HG03095 (cell line): ENCODE measurements at regions not wholly inside any gene's neighbourhood (a gene's known extent, or its start where the extent isn't known, plus 50 kb on each side); places are given as distances from the start of the nearest gene placed in this dataset.
"Not testable (repeated sequence)": the region's sequence is repeated elsewhere in the genome, so short reads cannot be mapped to it uniquely, and the experiment has no call there.

Source experiments
- ATAC-seq: cut with Tn5 transposase; IDR thresholded peaks from one replicate; pipeline ENCODE4 v1.9.1; 2021; ENCODE audit warnings: moderate library complexity; ENCODE audit not compliant: unreplicated experiment

GRCh38 chr10:26355241-26355640, 82.9 kb upstream of the APBB1IP start:
- ATAC-seq: no peak

DNA sequence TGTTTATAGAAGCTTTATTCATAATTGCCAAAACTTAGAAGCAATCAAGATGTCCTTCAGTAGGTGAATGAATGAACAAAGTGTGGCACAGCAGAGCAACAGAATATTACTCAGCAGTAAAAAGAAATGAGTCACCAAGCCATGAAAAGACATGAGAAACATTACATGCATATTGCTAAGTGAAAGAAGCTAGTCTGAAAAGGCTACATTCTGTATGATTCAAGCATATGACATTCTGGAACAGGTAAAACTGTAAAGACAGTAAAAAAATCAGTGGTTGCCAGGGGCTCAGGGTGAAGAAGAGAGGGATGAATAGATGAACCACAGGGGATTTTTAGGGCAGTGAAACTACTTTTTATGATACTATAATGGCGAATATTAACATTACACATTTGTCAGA, 80.9 kb upstream of the APBB1IP start:
- ATAC-seq: no peak

DNA sequence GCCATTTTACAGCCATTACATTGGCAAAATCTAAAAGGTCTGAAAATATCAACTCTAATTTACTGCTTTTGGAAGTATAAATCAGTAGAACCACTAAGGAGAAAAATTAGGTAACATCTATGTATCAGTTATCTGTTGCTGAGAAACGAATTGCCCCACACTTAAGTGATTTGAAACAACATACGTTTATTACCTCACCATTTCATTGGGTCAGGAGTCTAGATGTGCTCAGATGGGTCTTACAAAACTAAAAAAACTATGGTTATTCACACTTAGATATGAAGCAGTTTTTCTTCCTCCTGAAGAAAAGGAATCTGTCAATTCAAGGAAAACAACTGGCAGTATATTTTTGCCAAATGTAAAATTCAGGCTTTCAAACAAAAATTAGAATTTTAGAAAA, 80.1 kb upstream of the APBB1IP start:
- no peak for ATAC-seq

DNA sequence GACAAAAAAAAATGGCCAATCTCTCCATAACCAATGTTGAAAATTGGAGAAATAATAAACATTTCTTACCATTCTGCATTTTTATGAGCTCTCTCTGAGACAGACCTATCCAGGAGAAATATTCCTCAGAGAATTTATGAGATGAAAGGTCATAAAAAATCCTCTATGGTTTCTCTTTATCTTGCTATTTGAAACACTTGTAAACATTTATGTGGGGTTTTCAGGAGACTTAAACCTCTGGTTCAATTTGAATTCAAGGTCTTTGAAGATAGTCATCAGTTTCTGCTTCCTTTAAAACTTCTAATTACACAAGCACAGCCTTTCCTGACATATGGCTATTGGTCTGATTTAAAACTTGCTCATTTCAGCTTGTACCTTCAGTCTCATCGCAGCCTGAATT, 78.5 kb upstream of the APBB1IP start:
- ATAC-seq: no peak

DNA sequence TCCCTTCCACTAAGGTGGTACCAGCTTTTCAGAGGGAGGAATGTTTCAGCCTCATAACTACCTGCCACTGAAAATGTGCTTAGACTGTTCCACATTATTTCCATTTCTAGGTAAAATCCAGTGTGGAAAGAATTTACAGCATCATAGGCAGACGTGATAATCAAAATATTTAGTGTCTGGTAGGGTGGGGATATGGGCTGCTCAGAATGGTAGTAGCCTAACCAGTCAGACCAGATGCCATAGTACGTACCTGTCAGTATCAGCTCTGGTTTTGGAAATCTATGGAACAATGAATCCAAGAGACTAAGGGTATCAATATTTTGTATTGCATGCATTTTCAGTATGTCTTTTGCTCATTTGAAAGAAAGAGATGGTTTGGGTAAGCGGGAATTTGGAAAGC, 76.8 kb upstream of the APBB1IP start:
- no peak for ATAC-seq

DNA sequence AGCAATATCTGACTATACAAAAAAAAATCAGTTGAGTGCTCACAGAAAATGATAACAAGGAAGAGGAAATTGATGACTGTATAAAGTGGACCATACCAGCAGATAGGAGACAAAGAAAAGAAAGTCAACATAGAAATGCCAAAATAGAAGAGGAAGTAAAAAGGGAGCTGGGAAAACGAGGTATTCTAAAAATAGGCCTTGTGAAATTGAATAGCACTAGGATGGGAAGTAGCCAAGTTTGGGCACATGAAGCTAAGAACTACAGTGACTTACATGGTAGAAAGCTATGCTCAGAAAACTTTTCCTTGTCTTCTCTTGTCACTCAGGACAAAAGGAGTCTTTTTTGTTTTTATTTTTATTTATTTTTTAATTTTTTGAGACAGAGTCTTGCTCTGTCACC, 76.2 kb upstream of the APBB1IP start:
- ATAC-seq: no peak

DNA sequence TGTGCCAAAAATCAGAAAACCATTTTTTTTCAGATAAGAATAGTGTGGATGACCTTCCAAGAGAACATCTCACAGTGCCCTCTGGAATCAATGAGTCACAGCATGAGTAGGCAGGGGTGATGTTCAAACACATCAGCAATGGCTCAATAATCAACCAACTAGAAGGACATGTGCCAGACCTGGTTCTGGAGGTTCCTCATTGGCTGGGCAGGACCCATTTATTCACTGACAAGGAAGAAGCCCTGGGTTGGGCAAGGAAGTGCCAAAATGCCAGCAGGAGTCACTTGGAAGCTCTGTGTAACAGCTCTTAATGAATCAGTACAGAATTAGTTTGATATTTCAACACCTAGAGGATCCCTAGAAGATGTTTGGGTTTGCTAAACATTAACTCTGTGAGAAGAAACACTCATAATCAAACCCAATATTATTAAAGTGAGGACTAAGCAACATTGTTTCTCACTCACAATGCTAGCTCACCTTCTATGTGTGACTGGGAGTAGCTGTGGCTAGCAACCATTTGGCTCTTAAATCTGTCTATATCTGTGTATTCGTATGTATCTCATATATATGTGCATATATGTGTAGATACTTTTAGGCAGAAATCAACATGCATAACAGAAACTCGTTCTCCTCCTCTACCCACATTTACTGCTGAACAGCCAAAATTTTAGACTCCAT, 72.3 kb upstream of the APBB1IP start:
- ATAC-seq: no peak

DNA sequence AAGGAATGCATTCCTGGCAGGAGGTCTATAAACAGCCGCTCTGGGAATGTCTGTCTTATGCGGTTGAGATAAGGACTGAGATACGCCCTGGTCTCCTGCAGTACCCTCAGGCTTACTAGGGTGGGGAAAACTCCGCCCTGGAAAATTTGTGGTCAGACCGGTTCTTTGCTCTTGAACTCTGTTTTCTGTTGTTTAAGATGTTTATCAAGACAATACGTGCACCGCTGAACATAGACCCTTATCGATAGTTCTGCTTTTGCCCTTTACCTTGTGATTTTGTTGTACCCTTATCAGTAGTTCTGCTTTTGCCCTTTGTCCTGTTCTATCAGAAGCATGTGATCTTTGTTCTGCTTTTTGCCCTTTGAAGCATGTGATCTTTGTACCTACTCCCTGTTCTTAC, 71.1 kb upstream of the APBB1IP start:
- not testable (repeated sequence) for ATAC-seq

DNA sequence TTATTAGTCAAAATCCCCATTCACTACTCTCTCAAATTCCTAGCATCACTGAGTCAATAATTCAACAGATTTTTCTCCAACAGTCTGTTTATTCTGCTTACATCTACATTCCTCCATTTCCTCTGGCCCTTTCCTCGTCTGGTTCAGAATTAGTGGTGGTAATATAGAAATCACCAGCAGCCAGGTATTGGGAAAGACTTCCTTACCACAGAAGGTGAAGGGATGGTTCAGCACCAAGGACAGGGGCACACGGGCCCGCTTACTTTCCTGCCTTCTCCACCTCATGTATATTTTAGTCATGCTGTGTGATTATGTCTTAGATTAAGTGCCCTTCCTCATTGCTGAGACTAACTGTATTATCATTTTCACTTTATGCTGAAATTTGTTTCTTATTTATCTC, 70.4 kb upstream of the APBB1IP start:
- no peak for ATAC-seq

GRCh38 chr10:26368463-26368862, 69.7 kb upstream of the APBB1IP start:
- ATAC-seq: peak; percentile 41

DNA sequence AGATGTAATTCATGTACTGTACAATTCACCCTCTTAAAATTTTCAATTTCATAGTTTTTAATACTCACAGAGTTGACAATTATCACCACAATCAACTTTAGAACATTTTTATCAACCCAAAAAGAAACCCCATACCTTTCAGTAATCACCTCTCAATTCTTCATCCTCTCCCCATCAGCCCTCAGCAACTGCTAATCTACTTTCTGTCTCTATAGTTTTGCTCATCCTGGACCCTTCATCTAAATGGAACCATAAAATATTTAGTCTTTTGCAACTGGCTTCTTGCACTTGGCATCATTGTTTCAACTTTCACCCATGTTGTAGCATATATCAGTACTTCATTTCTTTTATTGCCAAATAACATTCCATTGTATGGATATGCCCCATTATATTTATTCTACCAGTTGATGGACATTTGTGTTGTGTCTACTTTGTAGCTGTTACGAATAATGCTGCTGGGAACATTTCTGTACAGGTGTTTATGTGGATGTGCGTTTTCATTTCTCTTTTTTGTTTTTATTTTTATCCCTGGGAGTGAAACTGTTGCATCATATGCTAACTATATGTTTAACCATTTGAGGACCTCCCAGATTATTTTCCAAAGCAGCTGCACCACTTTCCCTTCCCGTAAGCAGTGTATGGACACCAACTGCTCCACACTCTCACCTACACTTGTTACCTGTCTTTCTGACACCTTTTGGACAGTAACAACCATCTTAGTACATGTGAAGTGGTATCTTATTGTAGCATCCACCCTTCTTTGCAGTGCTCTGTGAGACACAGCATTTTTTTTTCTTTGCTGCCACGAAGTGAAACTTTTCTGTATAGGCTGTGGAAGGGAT, 65.4 kb upstream of the APBB1IP start:
- peak; percentile 69 for ATAC-seq

DNA sequence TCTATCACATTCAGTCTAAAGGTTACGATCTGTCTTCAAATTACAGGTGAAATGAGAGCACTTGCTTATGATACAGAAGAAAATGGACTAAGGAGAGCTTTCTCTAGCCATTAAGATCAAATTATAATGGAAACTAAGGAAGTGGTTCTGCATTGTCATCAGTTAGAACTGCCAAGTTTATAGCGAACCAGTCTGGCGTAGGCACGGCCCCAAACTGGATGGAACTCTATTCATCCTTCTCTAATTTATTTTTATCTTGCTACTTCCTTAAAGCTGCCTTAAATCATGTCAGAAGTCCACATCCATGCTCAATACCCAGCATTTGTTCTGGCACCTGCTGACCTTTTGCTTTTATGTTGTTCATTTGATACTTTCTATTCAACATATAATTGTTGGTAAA, 63.7 kb upstream of the APBB1IP start:
- ATAC-seq: no peak

DNA sequence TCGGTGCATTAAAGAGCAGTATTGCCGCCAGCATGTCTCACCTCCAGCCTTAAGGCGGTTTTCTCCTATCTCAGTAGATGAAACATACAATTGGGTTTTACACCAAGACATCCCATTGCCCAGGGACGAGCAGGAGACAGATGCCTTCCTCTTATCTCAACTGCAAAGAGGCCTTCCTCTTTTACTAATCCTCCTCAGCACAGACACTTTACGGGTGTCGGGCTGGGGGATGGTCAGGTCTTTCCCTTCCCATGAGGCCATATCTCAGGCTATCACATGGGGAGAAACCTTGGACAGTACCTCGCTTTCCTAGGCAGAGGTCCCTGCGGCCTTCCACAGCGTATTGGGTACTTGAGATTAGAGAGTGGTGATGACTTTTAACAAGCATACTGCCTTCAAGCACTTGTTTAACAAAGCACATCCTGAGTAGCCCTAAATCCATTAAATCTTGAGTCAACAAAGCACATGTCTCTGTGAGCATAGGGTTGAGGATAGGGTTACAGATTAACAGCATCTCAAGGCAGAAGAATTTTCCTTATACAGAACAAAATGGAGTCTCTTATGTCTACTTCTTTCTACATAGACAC, 60.8 kb upstream of the APBB1IP start:
- ATAC-seq: not testable (repeated sequence)

DNA sequence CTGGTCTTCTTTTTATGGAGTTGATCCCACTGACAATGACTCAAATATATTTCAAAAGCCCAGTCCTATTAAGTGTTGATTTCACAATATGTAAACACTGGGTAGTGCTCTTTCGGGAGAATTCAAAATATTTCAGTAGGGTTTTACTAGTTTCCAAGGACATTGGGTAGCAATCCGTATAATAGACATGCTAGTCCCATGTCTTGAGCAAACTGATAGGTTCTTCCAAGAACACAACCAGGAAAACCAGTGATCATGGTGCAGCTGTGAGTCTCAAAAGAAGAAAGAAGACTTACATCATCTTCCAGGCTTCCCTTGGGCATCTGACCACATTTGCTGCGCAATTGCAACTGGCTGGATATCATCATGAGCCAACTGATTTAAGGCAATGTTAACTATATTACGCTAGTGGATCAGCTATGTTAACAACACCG, 59.3 kb upstream of the APBB1IP start:
- no peak for ATAC-seq

DNA sequence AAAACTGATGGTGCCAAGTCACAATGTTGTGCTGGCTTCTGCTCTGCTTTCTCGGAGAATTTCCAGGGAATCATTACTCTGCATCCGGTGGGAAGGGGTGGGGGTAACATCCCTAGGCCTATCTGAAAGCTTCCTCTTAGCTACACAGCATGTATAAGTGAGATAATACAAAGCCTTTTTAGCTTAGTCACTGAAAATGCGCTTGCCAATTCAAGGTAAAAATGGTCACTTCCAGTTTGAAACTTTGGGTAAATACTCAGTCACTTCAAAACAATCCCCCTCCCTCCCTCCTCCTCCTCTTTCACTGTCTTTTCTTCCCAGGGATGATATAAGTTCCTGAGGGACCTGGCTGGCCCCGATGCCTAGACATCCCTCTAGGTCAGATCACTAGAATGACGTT, 57.3 kb upstream of the APBB1IP start:
- ATAC-seq: no peak

- ATAC-seq: no peak
Measured at GRCh38 chr10:26381986-26382385, 56.2 kb upstream of the APBB1IP start.

DNA sequence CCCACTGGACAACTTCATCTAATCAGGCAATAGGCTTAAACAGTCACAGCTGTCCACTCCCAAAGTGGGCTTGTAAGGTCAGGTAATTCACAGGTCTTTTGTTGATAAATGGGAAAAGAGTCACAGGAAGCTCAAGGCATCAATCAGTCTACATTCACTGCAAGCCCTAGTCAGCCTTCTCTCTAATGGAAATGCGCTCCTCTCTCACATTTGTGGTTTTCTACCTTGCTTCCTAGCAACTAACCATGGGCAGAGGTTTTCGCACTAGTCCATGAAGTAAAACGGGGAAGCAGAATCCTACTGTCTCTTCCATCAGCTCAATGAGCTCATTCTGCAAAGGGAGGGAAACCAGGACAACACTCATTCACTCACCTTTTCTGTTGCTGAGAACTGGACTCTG, 53.5 kb upstream of the APBB1IP start:
- ATAC-seq: no peak

DNA sequence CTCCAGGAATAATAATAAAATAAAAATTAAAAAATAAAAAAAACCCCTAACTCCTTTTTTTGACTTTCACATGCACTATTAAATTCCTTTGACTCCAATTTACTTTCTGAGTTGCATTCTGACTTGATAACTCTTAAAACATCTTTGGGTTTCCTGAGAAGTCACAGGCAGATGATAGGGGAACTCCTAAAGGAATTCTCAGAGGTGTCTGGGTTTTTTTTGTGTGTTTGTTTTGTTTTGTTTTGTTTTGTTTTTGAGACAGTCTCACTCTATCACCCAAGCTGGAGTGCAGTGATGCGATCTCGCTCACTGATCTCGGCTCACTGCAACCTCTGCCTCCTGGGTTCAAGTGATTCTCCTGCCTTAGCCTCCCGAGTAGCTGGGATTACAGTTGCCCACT, 52.7 kb upstream of the APBB1IP start:
- ATAC-seq: no peak

DNA sequence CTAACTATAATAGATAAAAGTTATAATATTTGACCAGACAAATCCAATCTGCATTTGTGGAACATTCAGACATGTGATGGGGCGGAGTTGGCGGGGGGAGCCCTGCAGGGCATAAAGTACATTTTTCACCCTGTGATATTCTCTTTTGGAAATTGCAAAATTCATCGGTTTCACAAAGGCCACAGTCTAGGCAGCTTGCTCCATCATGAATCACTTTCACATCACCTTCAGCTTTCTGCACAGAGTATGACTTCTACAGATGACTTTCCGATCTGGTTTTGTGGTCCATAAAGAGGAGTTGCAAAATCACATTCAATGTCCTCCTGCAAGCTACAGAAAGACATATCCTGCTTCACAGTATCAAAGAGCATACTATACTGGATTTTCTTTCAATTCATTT, 51.4 kb upstream of the APBB1IP start:
- peak; percentile 75 for ATAC-seq
